ENCODE measurements at regions not wholly inside any gene's neighbourhood (a gene's known extent, or its start where the extent isn't known, plus 50 kb on each side); places are given as distances from the start of the nearest gene placed in this dataset.

GRCh38 chr15:39486621-39487457 lies 94.0 kb upstream of the THBS1 start:
- TF ChIP-seq CTCF (IDR thresholded peaks at IDR 0.05) = no peak
- TF ChIP-seq POLR2A (IDR thresholded peaks at IDR 0.05) = no peak

Data from lower leg skin (tissue), 3 donors.